MM.1S (cell line): ENCODE measurements at regions not wholly inside any gene's neighbourhood (a gene's known extent, or its start where the extent isn't known, plus 50 kb on each side); places are given as distances from the start of the nearest gene placed in this dataset.
A peak's percentile ranks its signal among the peaks of the same experiment; 100 is the strongest.

ENCODE experiments used
- DNase-seq: peaks from one replicate; pipeline ENCODE4 v3.0.0-alpha.2; 2015
- H2AFZ ChIP-seq: fragments of 300-600 bp; sonication (generic); 2 replicates; pipeline ENCODE4 v1.6.0; 2016; ENCODE audit warnings: antibody characterized with exemption, low read length
- H3F3A ChIP-seq: fragments of 300-600 bp; sonication (generic); 2 replicates; pipeline ENCODE4 v1.6.1; 2016; ENCODE audit warnings: mild to moderate bottlenecking, antibody characterized with exemption, low read length, moderate library complexity, mixed read lengths; ENCODE audit not compliant: insufficient read depth
- H3K27ac ChIP-seq: fragments of 300-600 bp; sonication (generic); 2 replicates; pipeline ENCODE4 v1.5.1; 2016; ENCODE audit warnings: mild to moderate bottlenecking, low read length
- H3K27me3 ChIP-seq: fragments of 300-600 bp; sonication (generic); replicated peaks from 2 replicates; pipeline ENCODE4 v1.6.0; 2016; ENCODE audit warnings: low read length; ENCODE audit not compliant: insufficient read depth
- H3K36me3 ChIP-seq: fragments of 300-600 bp; sonication (generic); replicated peaks from 2 replicates; pipeline ENCODE4 v1.6.1; 2016; ENCODE audit warnings: mild to moderate bottlenecking, low read length, mixed read lengths; ENCODE audit not compliant: insufficient read depth
- H3K4me1 ChIP-seq: fragments of 300-600 bp; sonication (generic); 2 replicates; pipeline ENCODE4 v1.6.1; 2016; ENCODE audit warnings: low read length, mixed read lengths
- H3K4me2 ChIP-seq: fragments of 300-600 bp; sonication (generic); 2 replicates; pipeline ENCODE4 v1.6.0; 2016; ENCODE audit warnings: low read depth, low read length
- H3K4me3 ChIP-seq: fragments of 300-600 bp; sonication (generic); 2 replicates; pipeline ENCODE4 v1.5.1; 2016; ENCODE audit warnings: low read length, mixed read lengths
- H3K79me2 ChIP-seq: fragments of 300-600 bp; sonication (generic); 2 replicates; pipeline ENCODE4 v1.6.1; 2016; ENCODE audit warnings: mixed run types, low read length, mixed read lengths
- H3K9ac ChIP-seq: fragments of 300-600 bp; sonication (generic); 2 replicates; pipeline ENCODE4 v1.6.1; 2016; ENCODE audit warnings: low read length, mixed read lengths
- H3K9me2 ChIP-seq: fragments of 300-600 bp; sonication (generic); replicated peaks from 2 replicates; pipeline ENCODE4 v1.6.1; 2016; ENCODE audit warnings: mild to moderate bottlenecking, low read length, mixed read lengths; ENCODE audit not compliant: insufficient read depth
- H3K9me3 ChIP-seq: fragments of 300-600 bp; sonication (generic); replicated peaks from 2 replicates; pipeline ENCODE4 v1.6.1; 2016; ENCODE audit warnings: mild to moderate bottlenecking, low read length, mixed read lengths; ENCODE audit not compliant: insufficient read depth
- H4K20me1 ChIP-seq: fragments of 300-600 bp; sonication (generic); 2 replicates; pipeline ENCODE4 v1.6.1; 2016; ENCODE audit warnings: mild to moderate bottlenecking, low read length, moderate library complexity, mixed read lengths; ENCODE audit not compliant: insufficient read depth
- EZH2 ChIP-seq: fragments of 300-600 bp; sonication (generic); optimal IDR thresholded peaks from 2 replicates; pipeline ENCODE3; 2017; ENCODE audit warnings: low read depth, mild to moderate bottlenecking, antibody characterized with exemption, low read length, mixed read lengths
- EZH2phosphoT487 ChIP-seq: fragments of 300-600 bp; sonication (generic); IDR thresholded peaks from 2 replicates; pipeline ENCODE4 v1.6.1; 2018; ENCODE audit warnings: antibody characterized with exemption, low read length
- TF ChIP-seq, protein P1 (sequence below): fragments of 300-600 bp; sonication (generic); IDR thresholded peaks from 2 replicates; pipeline ENCODE4 v1.5.1; 2016; ENCODE audit warnings: antibody characterized with exemption, low read length, mixed read lengths

DNA sequence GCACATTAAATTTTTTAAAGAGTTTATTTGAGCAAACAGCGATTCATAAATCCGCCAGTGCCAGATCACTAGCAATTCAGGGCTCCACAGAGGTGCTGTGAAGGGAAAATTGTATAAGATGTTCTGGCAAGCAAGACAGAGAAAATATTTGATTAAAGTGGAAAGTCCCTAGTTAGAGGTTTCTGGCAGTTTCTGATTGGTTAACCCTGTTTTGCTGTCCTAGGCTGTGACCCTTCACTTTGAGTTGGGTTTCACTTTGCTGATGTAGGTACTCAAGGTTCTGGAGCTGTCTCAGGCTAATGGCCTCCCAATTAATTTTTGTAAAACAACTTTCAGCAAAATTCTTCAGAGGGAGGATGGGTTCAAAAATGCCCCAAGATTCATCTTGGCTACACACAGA is 79.4 kb upstream of the NXPH1 start:
- peaks cover 8% of the 10 kb centered on the region for H3K4me1 ChIP-seq
- peak overlapping the region; percentile 14; the same call in 1 of the 2 replicates for H3K27ac ChIP-seq
- no peaks in the 10 kb centered on the region for H3K79me2 ChIP-seq
- no peaks in the 10 kb centered on the region for H3K27me3 ChIP-seq
- H3K4me2 ChIP-seq = no peak overlapping the region; the same call in 1 of the 2 replicates
- H4K20me1 ChIP-seq = no peaks in the 10 kb centered on the region
- H3K9ac ChIP-seq = no peak overlapping the region
- H3K9me3 ChIP-seq = no peaks in the 10 kb centered on the region
- H3K9me2 ChIP-seq = no peaks in the 10 kb centered on the region
- H2AFZ ChIP-seq = peak overlapping the region; percentile 33; the same call in 1 of the 2 replicates
- H3F3A ChIP-seq = no peaks in the 10 kb centered on the region
- no peak overlapping the region for H3K4me3 ChIP-seq
- TF ChIP-seq EZH2phosphoT487 = no peak
- TF ChIP-seq, protein P1, sequence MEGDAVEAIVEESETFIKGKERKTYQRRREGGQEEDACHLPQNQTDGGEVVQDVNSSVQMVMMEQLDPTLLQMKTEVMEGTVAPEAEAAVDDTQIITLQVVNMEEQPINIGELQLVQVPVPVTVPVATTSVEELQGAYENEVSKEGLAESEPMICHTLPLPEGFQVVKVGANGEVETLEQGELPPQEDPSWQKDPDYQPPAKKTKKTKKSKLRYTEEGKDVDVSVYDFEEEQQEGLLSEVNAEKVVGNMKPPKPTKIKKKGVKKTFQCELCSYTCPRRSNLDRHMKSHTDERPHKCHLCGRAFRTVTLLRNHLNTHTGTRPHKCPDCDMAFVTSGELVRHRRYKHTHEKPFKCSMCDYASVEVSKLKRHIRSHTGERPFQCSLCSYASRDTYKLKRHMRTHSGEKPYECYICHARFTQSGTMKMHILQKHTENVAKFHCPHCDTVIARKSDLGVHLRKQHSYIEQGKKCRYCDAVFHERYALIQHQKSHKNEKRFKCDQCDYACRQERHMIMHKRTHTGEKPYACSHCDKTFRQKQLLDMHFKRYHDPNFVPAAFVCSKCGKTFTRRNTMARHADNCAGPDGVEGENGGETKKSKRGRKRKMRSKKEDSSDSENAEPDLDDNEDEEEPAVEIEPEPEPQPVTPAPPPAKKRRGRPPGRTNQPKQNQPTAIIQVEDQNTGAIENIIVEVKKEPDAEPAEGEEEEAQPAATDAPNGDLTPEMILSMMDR = no peak
- TF ChIP-seq EZH2 = no peak
- DNase-seq = peak; percentile 79
- no peaks in the 10 kb centered on the region for H3K36me3 ChIP-seq

DNA sequence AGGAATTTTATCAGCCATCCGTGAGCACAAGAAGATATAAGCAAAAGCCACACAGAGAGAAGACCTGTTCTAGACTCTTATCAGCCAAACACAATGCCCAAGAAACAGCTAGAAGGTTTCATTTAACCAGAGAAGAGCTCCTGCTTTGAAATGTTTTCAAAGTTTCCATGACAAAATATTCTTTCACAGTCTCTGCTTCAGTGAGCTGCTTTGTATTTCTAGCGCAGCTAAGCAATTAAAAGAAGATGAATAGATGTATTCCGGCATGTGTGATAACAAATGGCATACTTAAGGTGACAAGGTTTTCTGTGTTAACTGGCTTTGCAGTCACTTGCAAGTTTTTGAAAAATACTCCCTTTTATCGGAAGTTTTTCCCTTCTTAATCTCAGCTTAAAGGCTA is 78.9 kb upstream of the NXPH1 start:
- Histone ChIP-seq H2AFZ (peak overlapping the region; percentile 33; the same call in 1 of the 2 replicates), H3K4me2 (no peak overlapping the region), H3K4me3 (no peak overlapping the region), H3F3A (no peaks in the 10 kb centered on the region), H3K9me2 (no peaks in the 10 kb centered on the region), H3K79me2 (no peaks in the 10 kb centered on the region), H3K4me1 (peaks cover 8% of the 10 kb centered on the region), H3K9me3 (no peaks in the 10 kb centered on the region), H3K27ac (peak overlapping the region; percentile 14; the same call in 1 of the 2 replicates), H4K20me1 (no peaks in the 10 kb centered on the region), H3K36me3 (no peaks in the 10 kb centered on the region), H3K9ac (no peak overlapping the region), H3K27me3 (no peaks in the 10 kb centered on the region)
- peak; percentile 14 for DNase-seq
- TF ChIP-seq EZH2phosphoT487 (no peak), EZH2 (no peak)
- TF ChIP-seq, protein P1 = no peak

- Histone ChIP-seq H2AFZ (no peak overlapping the region), H3K9ac (no peak overlapping the region), H4K20me1 (no peaks in the 10 kb centered on the region), H3K36me3 (no peaks in the 10 kb centered on the region), H3K27me3 (no peaks in the 10 kb centered on the region), H3K4me2 (no peak overlapping the region), H3K9me3 (no peaks in the 10 kb centered on the region), H3K27ac (no peak overlapping the region), H3K9me2 (no peaks in the 10 kb centered on the region), H3F3A (no peaks in the 10 kb centered on the region), H3K4me1 (peaks cover 8% of the 10 kb centered on the region), H3K4me3 (no peak overlapping the region), H3K79me2 (no peaks in the 10 kb centered on the region)
- DNase-seq = no peak
- TF ChIP-seq EZH2phosphoT487 = no peak
Measured at GRCh38 chr7:8356071-8356470, 77.3 kb upstream of the NXPH1 start.

DNA sequence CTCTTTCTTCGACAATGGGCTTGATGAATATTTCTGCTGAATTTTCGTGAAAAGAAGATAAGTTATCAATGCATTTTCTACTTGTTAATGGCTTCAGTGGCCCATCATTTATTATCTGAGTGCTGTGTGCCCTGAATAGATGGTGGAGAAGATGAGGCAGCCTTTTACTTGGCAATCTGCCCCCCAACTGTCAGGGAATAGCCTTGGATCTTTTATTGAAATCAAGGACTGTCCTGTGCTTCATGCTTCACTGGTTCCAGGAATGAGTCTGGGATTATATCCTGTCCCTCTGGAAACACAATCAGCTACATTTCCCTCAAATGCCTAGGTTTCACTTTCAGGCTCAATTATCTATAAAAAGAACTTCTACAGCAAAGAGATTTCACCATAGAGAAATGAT is 75.9 kb upstream of the NXPH1 start:
- Histone ChIP-seq H3K9me3 (no peaks in the 10 kb centered on the region), H3F3A (no peaks in the 10 kb centered on the region), H2AFZ (no peak overlapping the region), H4K20me1 (no peaks in the 10 kb centered on the region), H3K9ac (no peak overlapping the region), H3K4me1 (peaks cover 8% of the 10 kb centered on the region), H3K36me3 (no peaks in the 10 kb centered on the region), H3K27me3 (no peaks in the 10 kb centered on the region), H3K4me2 (no peak overlapping the region), H3K9me2 (no peaks in the 10 kb centered on the region), H3K27ac (no peak overlapping the region), H3K4me3 (no peak overlapping the region), H3K79me2 (no peaks in the 10 kb centered on the region)
- DNase-seq = no peak
- TF ChIP-seq EZH2 = no peak
- TF ChIP-seq, protein P1 = no peak
- no peak for TF ChIP-seq EZH2phosphoT487
